ENCODE measurements at regions not wholly inside any gene's neighbourhood (a gene's known extent, or its start where the extent isn't known, plus 50 kb on each side); places are given as distances from the start of the nearest gene placed in this dataset.

DNA sequence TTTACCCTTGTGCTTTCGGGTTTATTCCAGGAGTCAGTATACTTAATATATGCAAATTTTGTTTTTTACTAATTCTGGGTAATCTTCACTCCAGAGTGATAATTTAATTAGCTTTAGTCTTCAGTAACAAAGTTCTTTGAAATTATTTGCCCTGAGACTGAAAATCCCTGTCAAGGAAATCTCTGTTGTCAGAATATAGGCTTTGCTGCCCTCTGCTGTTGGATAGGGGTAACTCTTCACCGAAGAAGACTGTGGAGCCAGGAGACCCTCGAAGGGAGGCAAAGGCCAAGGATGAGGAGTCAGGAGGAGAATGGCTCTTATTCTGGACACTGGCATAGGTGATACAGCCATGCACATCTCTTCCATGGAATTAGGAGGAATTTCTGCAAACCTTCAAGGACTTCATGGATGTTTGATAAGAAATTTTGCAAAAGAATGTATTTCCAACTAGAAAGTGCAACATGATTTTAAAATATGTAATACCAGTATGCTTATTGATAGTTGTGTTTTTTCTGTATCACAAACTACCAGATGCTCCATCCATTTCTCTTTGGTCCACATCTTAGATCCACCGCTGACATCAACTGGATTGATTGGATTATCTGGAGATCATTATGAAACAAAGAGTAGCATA, 182.3 kb downstream of the RDH14 start:
- no peak for ATAC-seq (replicated peaks)
- no peaks in the 10 kb centered on the region for H3K36me3 Mint-ChIP-seq (ENCODE audit: insufficient read depth)
- peak in 2 of 3 experiments; percentile 3 to 10 for DNase-seq
- no peaks in the 10 kb centered on the region for H3K4me1 Mint-ChIP-seq (ENCODE audit: low read depth in 2 of 2)
- no peak overlapping the region for H3K4me3 Mint-ChIP-seq
- no peaks in the 10 kb centered on the region for H3K9me3 Mint-ChIP-seq
- H3K27me3 Mint-ChIP-seq, result peaks cover 11 to 17% of the 10 kb centered on the region in 2 donors
- no peak overlapping the region for H3K27ac Mint-ChIP-seq

DNA sequence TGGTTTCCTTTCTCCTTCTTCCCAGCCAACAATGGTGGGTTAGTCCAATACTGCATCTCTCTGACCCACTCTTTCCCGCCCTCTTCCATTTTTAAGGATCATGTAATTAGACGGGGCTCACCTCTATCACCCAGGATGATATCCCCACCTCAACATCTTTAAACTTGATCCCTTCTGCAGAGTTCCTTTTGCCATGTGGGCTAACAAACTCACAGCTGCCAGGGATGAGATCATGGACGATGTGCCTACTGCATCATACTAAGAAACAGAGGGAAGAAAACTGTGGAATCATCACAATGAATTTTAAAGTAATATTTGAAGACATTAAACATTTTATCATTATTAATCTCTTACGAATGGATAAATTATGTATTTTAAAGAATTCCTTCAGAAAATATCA, 183.5 kb downstream of the RDH14 start:
- Mint-ChIP-seq H3K4me3 (no peak overlapping the region), H3K27ac (no peak overlapping the region), H3K9me3 (no peaks in the 10 kb centered on the region), H3K27me3 (peaks cover 11 to 29% of the 10 kb centered on the region in 2 donors), H3K4me1 (ENCODE audit: low read depth in 2 of 2) (no peaks in the 10 kb centered on the region), H3K36me3 (ENCODE audit: insufficient read depth) (no peaks in the 10 kb centered on the region)
- no peak for DNase-seq
- no peak for ATAC-seq (replicated peaks)

DNA sequence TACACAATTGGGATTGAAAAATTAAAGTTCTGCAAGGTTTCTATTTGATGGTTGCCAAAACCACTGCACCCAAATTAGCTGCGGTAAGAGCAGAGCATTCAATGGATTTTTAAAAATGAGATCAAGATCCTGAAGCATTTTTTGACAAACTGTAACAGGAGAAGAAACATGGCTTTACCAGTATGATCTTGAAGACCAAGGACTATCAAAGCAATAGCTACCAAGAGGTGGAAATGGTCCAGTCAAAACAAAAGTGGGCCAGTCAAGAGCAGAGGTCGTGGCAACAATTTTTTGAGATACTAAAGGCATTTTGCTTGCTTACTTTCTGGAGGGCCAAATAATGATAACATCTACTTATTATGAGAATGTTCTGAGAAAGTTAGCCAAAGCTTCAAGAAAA, 186.8 kb downstream of the RDH14 start:
- no peak for DNase-seq
- no peak overlapping the region for H3K27ac Mint-ChIP-seq
- H3K27me3 Mint-ChIP-seq, result peaks cover 18 to 42% of the 10 kb centered on the region in 2 donors
- H3K4me1 Mint-ChIP-seq (ENCODE audit: low read depth in 2 of 2), result no peaks in the 10 kb centered on the region
- no peaks in the 10 kb centered on the region for H3K9me3 Mint-ChIP-seq
- no peak overlapping the region for H3K4me3 Mint-ChIP-seq
- ATAC-seq (replicated peaks), result no peak
- H3K36me3 Mint-ChIP-seq (ENCODE audit: insufficient read depth), result no peaks in the 10 kb centered on the region

DNA sequence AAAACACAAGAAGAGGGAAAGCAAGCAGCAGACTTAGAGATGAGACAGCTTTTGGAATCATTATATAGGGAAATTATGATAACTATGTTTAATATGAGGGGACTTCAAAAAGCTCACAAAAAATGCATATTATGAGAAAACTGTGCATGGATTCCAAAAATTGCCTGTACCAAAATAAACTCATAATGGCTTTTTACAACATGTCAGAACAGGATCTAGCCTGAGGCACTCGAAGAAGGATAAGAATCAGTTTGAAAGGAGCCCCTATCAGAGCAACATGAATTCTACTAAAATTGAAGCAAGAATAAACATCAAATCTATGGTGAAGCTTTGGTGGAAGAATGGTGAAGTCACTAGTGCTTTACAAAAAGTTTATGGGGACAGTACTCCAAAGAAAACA, 187.4 kb downstream of the RDH14 start:
- Mint-ChIP-seq H3K36me3 (ENCODE audit: insufficient read depth) (no peaks in the 10 kb centered on the region), H3K27me3 (peaks cover 18 to 41% of the 10 kb centered on the region in 2 donors), H3K27ac (no peak overlapping the region), H3K9me3 (no peaks in the 10 kb centered on the region), H3K4me3 (no peak overlapping the region), H3K4me1 (ENCODE audit: low read depth in 2 of 2) (no peaks in the 10 kb centered on the region)
- DNase-seq (no peak), ATAC-seq (replicated peaks) (no peak)

DNA sequence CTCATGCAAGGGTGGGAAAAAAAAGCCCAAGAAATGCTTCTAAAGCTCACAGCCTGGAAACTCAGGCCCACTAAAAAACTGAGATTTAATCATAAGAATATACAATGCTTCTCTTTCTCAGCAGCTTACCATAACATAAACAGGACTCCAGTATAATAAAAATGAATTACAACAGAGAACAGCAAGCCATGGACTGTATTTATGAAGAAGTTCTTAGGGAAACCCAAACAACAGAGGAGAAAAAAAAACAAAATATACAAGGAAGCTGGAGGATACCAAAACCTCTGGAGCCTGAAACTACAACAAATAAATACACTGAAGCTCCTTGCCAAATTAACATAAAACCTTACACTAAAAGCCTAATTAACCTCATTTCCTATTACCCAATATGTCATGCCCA, 187.8 kb downstream of the RDH14 start:
- Mint-ChIP-seq H3K36me3 (ENCODE audit: insufficient read depth) (no peaks in the 10 kb centered on the region), H3K27ac (no peak overlapping the region), H3K9me3 (no peaks in the 10 kb centered on the region), H3K27me3 (peaks cover 18 to 41% of the 10 kb centered on the region in 2 donors), H3K4me3 (no peak overlapping the region), H3K4me1 (ENCODE audit: low read depth in 2 of 2) (no peaks in the 10 kb centered on the region)
- no peak for DNase-seq
- ATAC-seq (replicated peaks), result no peak

DNA sequence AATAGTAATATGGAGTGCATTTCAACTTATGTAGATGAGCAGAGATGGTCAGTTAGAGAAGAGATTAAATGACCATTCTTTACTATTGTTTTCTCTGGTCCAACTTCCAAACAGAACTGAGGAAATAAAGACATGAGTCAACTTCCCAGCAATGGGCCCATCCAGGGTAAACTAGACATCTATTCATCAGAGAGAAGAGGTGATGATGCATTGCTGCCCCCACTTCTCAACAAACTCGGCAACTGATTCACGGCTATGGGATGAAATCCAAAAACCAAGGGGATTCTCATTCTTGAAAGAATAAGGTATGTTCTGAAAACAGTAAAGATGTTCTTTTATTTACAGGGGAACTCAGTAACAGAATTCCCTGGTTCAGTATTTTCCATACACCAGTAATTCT, 190.7 kb downstream of the RDH14 start:
- H3K27me3 Mint-ChIP-seq, result peaks cover 22 to 44% of the 10 kb centered on the region in 2 donors
- H3K36me3 Mint-ChIP-seq (ENCODE audit: insufficient read depth), result no peaks in the 10 kb centered on the region
- no peaks in the 10 kb centered on the region for H3K4me1 Mint-ChIP-seq (ENCODE audit: low read depth in 2 of 2)
- H3K4me3 Mint-ChIP-seq, result no peak overlapping the region
- no peak overlapping the region for H3K27ac Mint-ChIP-seq
- no peaks in the 10 kb centered on the region for H3K9me3 Mint-ChIP-seq
- no peak for DNase-seq
- no peak for ATAC-seq (replicated peaks)

DNA sequence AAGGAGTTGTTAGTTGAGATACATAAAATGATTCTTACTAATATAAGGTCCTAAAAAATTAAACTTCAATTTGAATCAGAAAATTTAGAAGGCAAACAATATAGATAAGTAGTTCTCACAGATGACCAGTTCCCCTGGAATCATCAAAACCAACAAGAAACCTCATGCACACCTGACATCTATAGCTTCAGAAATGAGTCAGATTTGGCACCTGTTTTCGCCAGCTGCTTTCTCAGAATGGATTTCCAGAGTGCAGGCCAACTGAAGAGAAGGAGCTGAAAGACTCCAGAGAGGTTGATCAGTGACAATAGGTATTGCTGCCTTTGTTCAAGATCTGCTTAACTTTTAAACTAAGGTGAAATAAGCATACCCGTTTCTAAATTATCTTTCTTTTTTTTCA, 192.4 kb downstream of the RDH14 start:
- Mint-ChIP-seq H3K27me3 (peaks cover 27 to 46% of the 10 kb centered on the region in 2 donors), H3K9me3 (no peaks in the 10 kb centered on the region), H3K4me3 (no peak overlapping the region), H3K36me3 (ENCODE audit: insufficient read depth) (no peaks in the 10 kb centered on the region), H3K4me1 (ENCODE audit: low read depth in 2 of 2) (no peaks in the 10 kb centered on the region), H3K27ac (no peak overlapping the region)
- ATAC-seq (replicated peaks) (no peak), DNase-seq (no peak)

DNA sequence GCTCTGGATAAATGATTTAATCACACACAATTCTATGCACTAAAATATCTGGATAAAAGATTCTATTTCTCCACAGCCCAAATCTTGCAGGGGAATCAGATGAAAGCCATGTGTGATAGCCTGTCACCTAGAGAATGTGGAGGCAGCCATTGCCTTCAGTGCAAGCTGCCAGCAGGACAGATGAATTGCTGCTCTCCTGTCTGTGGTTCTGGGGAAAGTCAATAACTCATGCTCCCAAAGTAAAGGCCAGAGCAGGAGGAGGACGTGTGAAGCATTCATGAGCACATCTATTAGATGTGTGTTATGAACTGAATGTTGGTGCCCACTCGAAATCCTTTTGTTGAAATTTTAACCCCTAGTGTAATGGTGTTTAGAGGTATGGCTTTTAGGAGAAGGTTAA, 195.1 kb downstream of the RDH14 start:
- peaks cover 33 to 39% of the 10 kb centered on the region in 2 donors for H3K27me3 Mint-ChIP-seq
- no peaks in the 10 kb centered on the region for H3K9me3 Mint-ChIP-seq
- ATAC-seq (replicated peaks) (no peak), DNase-seq (no peak)
- H3K4me3 Mint-ChIP-seq, result no peak overlapping the region
- H3K36me3 Mint-ChIP-seq (ENCODE audit: insufficient read depth), result peaks cover 4% of the 10 kb centered on the region
- no peaks in the 10 kb centered on the region for H3K4me1 Mint-ChIP-seq (ENCODE audit: low read depth in 2 of 2)
- H3K27ac Mint-ChIP-seq, result no peak overlapping the region

DNA sequence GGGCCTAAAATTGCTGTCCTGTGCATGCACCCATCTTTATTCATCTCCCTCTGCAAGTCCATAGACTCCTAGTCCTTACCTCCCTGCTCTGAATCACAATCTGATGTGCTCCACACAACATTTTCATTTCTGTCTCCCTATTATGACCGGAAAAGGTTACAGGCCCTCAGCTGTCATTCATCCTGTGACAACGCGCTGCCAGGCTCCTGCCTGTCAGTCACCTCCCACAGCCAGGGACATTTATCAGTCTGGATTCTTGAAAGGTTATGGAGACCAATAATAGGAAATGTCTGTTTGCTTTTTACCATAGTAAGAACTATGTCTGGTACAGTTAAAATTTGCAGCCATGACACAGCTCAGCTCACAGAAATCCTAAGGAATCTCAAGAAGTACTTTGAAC, 197.1 kb downstream of the RDH14 start:
- peaks cover 4% of the 10 kb centered on the region for H3K36me3 Mint-ChIP-seq (ENCODE audit: insufficient read depth)
- H3K9me3 Mint-ChIP-seq, result no peaks in the 10 kb centered on the region
- peaks cover 21 to 24% of the 10 kb centered on the region in 2 donors for H3K27me3 Mint-ChIP-seq
- no peak overlapping the region for H3K27ac Mint-ChIP-seq
- ATAC-seq (replicated peaks) (no peak), DNase-seq (no peak)
- H3K4me1 Mint-ChIP-seq (ENCODE audit: low read depth in 2 of 2), result no peaks in the 10 kb centered on the region
- no peak overlapping the region for H3K4me3 Mint-ChIP-seq

DNA sequence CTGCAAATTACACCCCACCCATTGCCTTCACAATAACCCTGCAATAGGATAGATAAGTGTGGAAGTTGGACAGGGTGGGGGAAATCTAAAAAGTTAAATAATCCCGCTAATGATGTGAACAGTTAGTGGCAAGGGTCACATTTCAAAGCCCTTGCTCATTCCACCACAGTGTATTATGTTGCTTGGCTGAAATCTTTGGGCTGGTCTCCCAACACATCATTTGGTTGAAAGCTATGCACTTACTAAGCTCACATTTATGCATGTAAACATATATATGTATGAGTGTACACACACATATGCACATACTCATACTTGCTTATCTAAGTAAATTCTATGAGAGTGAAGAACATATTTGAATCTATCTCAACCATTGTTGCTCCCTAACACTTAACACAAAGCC, 197.8 kb downstream of the RDH14 start:
- ATAC-seq (replicated peaks) (no peak), DNase-seq (no peak)
- peaks cover 4% of the 10 kb centered on the region for H3K36me3 Mint-ChIP-seq (ENCODE audit: insufficient read depth)
- H3K27me3 Mint-ChIP-seq, result peaks cover 21 to 23% of the 10 kb centered on the region in 2 donors
- H3K4me3 Mint-ChIP-seq, result no peak overlapping the region
- no peak overlapping the region for H3K27ac Mint-ChIP-seq
- H3K9me3 Mint-ChIP-seq, result no peaks in the 10 kb centered on the region
- no peaks in the 10 kb centered on the region for H3K4me1 Mint-ChIP-seq (ENCODE audit: low read depth in 2 of 2)

DNA sequence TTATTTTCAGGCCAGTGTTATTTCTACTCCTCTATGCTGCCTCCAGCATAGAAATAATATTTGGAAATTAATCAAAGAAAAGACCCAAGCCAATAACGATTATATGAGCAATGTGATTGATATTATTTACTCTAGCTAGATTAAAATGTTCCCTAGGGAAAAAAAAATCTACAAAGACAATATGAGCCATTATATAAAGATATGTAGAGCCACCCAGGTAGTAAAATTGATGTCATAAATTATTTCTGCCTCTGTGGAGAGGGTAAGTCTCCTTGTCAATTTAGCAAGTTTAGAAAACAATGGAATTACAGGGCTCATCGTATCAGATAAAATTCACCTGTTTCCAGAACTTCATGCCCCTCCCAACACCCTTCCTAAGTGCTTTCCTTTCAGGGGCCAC, 202.9 kb downstream of the RDH14 start:
- Mint-ChIP-seq H3K9me3 (no peaks in the 10 kb centered on the region), H3K27ac (no peak overlapping the region), H3K4me1 (ENCODE audit: low read depth in 2 of 2) (no peaks in the 10 kb centered on the region), H3K4me3 (no peak overlapping the region), H3K36me3 (ENCODE audit: insufficient read depth) (peaks cover 4% of the 10 kb centered on the region), H3K27me3 (peaks cover 9 to 12% of the 10 kb centered on the region in 2 donors)
- no peak for DNase-seq
- no peak for ATAC-seq (replicated peaks)

DNA sequence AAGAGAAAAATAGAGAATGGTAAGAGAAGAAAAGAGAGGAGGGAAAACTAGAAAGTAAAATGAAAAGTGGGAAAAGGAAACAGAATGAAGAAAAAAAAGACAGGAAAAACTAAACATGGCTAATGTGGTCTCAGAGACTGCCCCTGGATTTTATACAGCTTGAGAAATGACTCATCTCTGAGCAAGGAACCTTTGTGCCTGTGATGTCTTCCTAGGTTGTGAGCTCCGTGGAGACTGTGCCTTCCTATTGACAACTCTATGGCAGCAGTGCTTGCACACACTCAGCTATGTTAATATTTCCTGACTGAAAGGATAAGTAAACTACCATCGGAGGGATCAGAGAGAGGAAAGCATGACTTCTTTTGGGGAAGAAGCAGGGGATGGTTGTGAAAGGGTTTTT, 203.8 kb downstream of the RDH14 start:
- no peak for DNase-seq
- ATAC-seq (replicated peaks), result no peak
- no peak overlapping the region for H3K27ac Mint-ChIP-seq

DNA sequence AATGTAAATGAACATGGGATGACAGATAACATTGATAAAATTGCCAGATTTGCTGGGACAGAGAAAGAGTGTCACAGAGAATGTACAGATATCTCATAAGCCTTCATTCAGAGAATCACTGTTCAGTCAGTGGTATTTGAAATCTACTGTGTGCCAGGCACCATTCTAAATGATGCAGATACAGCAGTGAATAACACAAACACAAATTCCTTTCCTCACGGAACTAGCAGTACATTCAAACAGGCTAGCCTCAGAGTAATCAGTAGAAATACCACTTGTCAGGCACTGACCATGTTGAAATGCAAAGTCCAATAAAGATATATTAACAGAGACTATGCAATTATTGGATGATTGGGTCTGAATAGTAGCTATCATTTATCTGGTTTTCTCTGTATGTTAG, 211.0 kb downstream of the RDH14 start:
- Mint-ChIP-seq H3K27ac (no peak overlapping the region), H3K27me3 (peaks cover 0 to 9% of the 10 kb centered on the region in 2 donors), H3K4me1 (ENCODE audit: low read depth in 2 of 2) (no peaks in the 10 kb centered on the region), H3K4me3 (no peak overlapping the region), H3K9me3 (peaks cover 0 to 11% of the 10 kb centered on the region in 2 donors), H3K36me3 (ENCODE audit: insufficient read depth) (no peaks in the 10 kb centered on the region)
- DNase-seq (no peak), ATAC-seq (replicated peaks) (no peak)

More for the DNA sequence above, 203.8 kb downstream of the RDH14 start:
- Mint-ChIP-seq H3K4me1 (ENCODE audit: low read depth in 2 of 2) (no peaks in the 10 kb centered on the region), H3K4me3 (no peak overlapping the region), H3K9me3 (no peaks in the 10 kb centered on the region), H3K36me3 (ENCODE audit: insufficient read depth) (peaks cover 2% of the 10 kb centered on the region), H3K27me3 (peaks cover 4% of the 10 kb centered on the region in 2 donors)

DNA sequence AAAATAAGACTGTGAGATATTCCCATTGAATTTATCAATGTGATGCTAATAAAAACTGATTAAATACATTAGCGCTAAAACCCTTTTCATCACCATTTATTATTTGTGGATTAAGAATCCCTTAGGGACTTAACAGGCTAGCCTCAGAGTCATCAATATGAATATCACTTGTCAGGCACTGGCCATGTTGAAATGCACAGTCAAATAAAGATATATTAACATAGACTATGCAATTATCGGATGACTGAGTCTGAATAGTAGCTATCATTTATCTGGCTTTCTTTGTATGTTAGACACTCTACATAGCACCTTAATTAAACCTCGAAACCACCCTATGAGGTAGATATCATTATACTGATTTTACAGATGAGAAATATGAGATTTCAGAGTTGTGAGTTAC, 213.6 kb downstream of the RDH14 start:
- Mint-ChIP-seq H3K4me1 (ENCODE audit: low read depth in 2 of 2) (no peaks in the 10 kb centered on the region), H3K27ac (no peak overlapping the region)

More for the DNA sequence above, 213.6 kb downstream of the RDH14 start:
- H3K9me3 Mint-ChIP-seq, result peaks cover 0 to 11% of the 10 kb centered on the region in 2 donors
- H3K4me3 Mint-ChIP-seq, result no peak overlapping the region
- H3K36me3 Mint-ChIP-seq (ENCODE audit: insufficient read depth), result no peaks in the 10 kb centered on the region
- DNase-seq (no peak), ATAC-seq (replicated peaks) (no peak)
- H3K27me3 Mint-ChIP-seq, result peaks cover 0 to 9% of the 10 kb centered on the region in 2 donors

All from effector memory CD8-positive, alpha-beta T cell (primary cell).